ENCODE measurements at regions not wholly inside any gene's neighbourhood (a gene's known extent, or its start where the extent isn't known, plus 50 kb on each side); places are given as distances from the start of the nearest gene placed in this dataset.

DNA sequence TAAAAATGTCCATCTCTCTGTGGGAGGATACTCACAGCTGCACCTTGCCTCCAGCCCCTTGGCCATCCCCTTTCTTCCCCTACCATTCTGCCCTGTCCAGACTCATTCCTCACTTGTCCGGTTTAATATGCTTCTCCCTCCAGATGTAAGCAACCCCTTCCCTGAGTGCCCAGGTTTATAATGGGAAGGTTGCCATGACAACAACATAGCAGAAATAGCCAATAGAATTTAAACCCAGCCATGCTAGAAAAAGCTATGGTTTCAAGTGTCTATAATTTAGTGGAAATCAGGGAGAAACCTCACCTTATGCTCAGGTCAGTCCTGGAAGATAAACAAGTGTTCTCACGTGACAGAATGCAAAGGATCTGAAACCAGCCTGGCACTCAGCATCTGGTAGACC is 196.0 kb upstream of the FZD8 start:
- ATAC-seq (replicated peaks in 1 of 4) (no peak), DNase-seq (no peak)
- no peaks in the 10 kb centered on the region for H3K9me3 ChIP-seq
- H3K4me3 ChIP-seq (ENCODE audit: control insufficient read depth in 1 of 2, extremely low read depth in 1 of 2, low read length in 1 of 2), result no peak overlapping the region
- no peaks in the 10 kb centered on the region for H3K36me3 ChIP-seq (ENCODE audit: control insufficient read depth in 2 of 2, extremely low read depth in 1 of 2, insufficient read depth in 1 of 2, low read length in 1 of 2)
- peaks cover 0 to 4% of the 10 kb centered on the region in 2 donors for H3K27me3 Mint-ChIP-seq
- CTCF ChIA-PET, result no interaction called here
- no peaks in the 10 kb centered on the region for H3K4me1 Mint-ChIP-seq
- no peaks in the 10 kb centered on the region for H3K27me3 ChIP-seq (replicated peaks in 1 of 2; ENCODE audit: control insufficient read depth in 2 of 2, extremely low read depth in 1 of 2, insufficient read depth in 2 of 2, low read length in 1 of 2)
- POLR2A ChIA-PET, result no interaction called here
- H3K27ac ChIP-seq (ENCODE audit: low read length), result no peak overlapping the region
- H3K4me1 ChIP-seq (ENCODE audit: control insufficient read depth in 1 of 2, extremely low read depth in 1 of 2, insufficient read depth in 2 of 2, low read length in 2 of 2), result no peaks in the 10 kb centered on the region
- no peak overlapping the region for H3K27ac Mint-ChIP-seq
- WGBS (ENCODE audit: insufficient coverage), result no CpG with 5 or more reads among the region's 2 CpGs
- H3K9me3 Mint-ChIP-seq, result peaks cover 4 to 15% (median 7%) of the 10 kb centered on the region in 3 donors
- H3K4me3 Mint-ChIP-seq, result no peak overlapping the region
- H3K36me3 Mint-ChIP-seq, result no peaks in the 10 kb centered on the region

DNA sequence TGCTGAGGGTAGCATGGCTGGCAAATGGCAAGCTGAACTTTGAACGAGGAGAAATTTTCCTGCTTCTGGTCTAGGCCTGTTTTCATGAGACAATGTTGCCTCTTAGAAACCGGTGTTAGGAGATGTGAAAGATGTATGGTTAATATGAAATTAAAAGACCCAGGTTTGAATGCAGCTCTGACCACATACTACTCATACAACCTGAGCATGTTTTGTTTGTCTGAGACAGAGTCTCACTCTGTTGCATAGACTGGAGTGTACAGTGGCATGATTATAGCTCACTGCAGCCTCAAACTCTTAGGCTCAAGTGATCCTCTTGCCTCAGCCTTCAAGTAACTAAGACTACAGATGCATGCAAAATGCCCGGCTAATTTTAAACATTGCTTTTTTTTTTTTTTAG is 193.4 kb upstream of the FZD8 start:
- Histone ChIP-seq H3K9me3 (no peaks in the 10 kb centered on the region), H3K36me3 (ENCODE audit: control insufficient read depth in 2 of 2, extremely low read depth in 1 of 2, insufficient read depth in 1 of 2, low read length in 1 of 2) (no peaks in the 10 kb centered on the region), H3K4me3 (ENCODE audit: control insufficient read depth in 1 of 2, extremely low read depth in 1 of 2, low read length in 1 of 2) (no peak overlapping the region), H3K27me3 (replicated peaks in 1 of 2; ENCODE audit: control insufficient read depth in 2 of 2, extremely low read depth in 1 of 2, insufficient read depth in 2 of 2, low read length in 1 of 2) (no peaks in the 10 kb centered on the region), H3K4me1 (ENCODE audit: control insufficient read depth in 1 of 2, extremely low read depth in 1 of 2, insufficient read depth in 2 of 2, low read length in 2 of 2) (no peaks in the 10 kb centered on the region), H3K27ac (ENCODE audit: low read length) (no peak overlapping the region)
- no peak for ATAC-seq (replicated peaks in 1 of 4)
- no peak for DNase-seq
- ChIA-PET CTCF (no interaction called here), POLR2A (no interaction called here)
- H3K9me3 Mint-ChIP-seq, result peaks cover under 1 to 12% (median 1%) of the 10 kb centered on the region in 3 donors
- no peak overlapping the region for H3K27ac Mint-ChIP-seq
- H3K27me3 Mint-ChIP-seq, result peaks cover 0 to 4% of the 10 kb centered on the region in 2 donors
- WGBS (ENCODE audit: insufficient coverage), result no CpG with 5 or more reads among the region's 3 CpGs
- no peaks in the 10 kb centered on the region for H3K4me1 Mint-ChIP-seq
- H3K4me3 Mint-ChIP-seq, result no peak overlapping the region
- H3K36me3 Mint-ChIP-seq, result no peaks in the 10 kb centered on the region

DNA sequence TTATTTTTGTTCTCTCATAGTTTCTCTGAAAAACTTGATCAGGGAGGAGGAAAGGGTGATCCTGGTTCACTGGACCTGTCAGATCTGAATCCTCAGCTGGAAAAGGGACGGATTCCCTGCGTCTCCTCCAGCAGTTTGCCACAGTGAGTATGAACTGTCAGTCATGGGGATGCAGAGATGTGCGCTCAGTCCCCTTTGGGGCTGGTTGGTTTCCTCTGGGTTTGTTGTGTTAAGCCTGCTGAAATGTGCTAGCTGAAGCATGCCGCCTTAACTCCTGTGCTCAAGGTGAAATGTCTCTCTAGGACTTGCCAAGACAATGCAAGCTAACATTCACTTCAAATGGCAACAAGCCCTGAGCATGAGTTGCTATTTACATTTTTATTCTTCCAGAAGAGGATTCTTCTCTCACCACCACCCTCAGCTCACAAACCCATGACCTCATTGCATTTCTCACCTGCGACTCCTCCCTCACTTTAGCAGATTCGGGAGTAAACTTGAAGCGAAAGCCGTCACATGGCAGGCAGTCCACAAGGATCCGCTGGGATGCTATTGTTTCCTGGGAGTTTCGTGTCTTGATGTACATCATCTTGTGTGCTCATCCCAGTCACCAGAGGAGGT is 192.9 kb upstream of the FZD8 start:
- peaks cover 0 to 11% (median 0%) of the 10 kb centered on the region in 3 donors for H3K9me3 Mint-ChIP-seq
- POLR2A ChIA-PET, result no interaction called here
- peaks cover 0 to 4% of the 10 kb centered on the region in 2 donors for H3K27me3 Mint-ChIP-seq
- no peaks in the 10 kb centered on the region for H3K4me1 Mint-ChIP-seq
- no peaks in the 10 kb centered on the region for H3K4me1 ChIP-seq (ENCODE audit: control insufficient read depth in 1 of 2, extremely low read depth in 1 of 2, insufficient read depth in 2 of 2, low read length in 2 of 2)
- no peaks in the 10 kb centered on the region for H3K27me3 ChIP-seq (replicated peaks in 1 of 2; ENCODE audit: control insufficient read depth in 2 of 2, extremely low read depth in 1 of 2, insufficient read depth in 2 of 2, low read length in 1 of 2)
- H3K27ac Mint-ChIP-seq, result no peak overlapping the region
- CTCF ChIA-PET, result no interaction called here
- no peaks in the 10 kb centered on the region for H3K36me3 Mint-ChIP-seq
- ATAC-seq (replicated peaks in 1 of 4) (no peak), DNase-seq (no peak)
- H3K9me3 ChIP-seq, result no peaks in the 10 kb centered on the region
- no peaks in the 10 kb centered on the region for H3K36me3 ChIP-seq (ENCODE audit: control insufficient read depth in 2 of 2, extremely low read depth in 1 of 2, insufficient read depth in 1 of 2, low read length in 1 of 2)
- 91% methylated on average over 9 of the region's 10 CpGs for WGBS (ENCODE audit: insufficient coverage)
- no peak overlapping the region for H3K4me3 ChIP-seq (ENCODE audit: control insufficient read depth in 1 of 2, extremely low read depth in 1 of 2, low read length in 1 of 2)
- no peak overlapping the region for H3K4me3 Mint-ChIP-seq
- no peak overlapping the region for H3K27ac ChIP-seq (ENCODE audit: low read length)

DNA sequence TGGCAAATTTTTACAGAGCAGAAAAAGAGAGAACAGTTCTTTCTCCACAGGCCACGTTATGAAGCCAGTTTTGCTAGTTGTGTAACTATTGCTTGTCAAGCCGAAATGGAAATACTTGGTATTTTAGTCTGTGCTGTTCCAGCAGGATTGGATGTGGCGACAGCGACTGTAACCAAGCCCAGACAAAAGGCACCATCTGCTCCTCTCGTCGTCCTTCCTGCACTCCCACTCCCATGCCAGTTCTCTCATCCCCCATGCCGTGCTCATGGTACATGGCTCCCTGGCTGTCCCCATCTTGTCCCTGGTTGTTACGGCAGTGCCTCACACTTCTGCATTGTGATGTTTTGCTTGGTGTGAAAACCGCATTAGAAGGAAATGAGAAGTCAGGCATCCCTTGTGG is 185.7 kb upstream of the FZD8 start:
- 93% methylated on average over 6 of the region's 9 CpGs for WGBS (ENCODE audit: insufficient coverage)
- DNase-seq, result no peak
- H3K9me3 ChIP-seq, result no peaks in the 10 kb centered on the region
- CTCF ChIA-PET, result no interaction called here
- H3K9me3 Mint-ChIP-seq, result peaks cover 0 to 3% (median 1%) of the 10 kb centered on the region in 3 donors
- H3K27me3 Mint-ChIP-seq, result peaks cover 0 to 3% of the 10 kb centered on the region in 2 donors
- H3K4me1 ChIP-seq (ENCODE audit: control insufficient read depth in 1 of 2, extremely low read depth in 1 of 2, insufficient read depth in 2 of 2, low read length in 2 of 2), result no peaks in the 10 kb centered on the region
- H3K27ac ChIP-seq (ENCODE audit: low read length), result no peak overlapping the region
- no peaks in the 10 kb centered on the region for H3K27me3 ChIP-seq (replicated peaks in 1 of 2; ENCODE audit: control insufficient read depth in 2 of 2, extremely low read depth in 1 of 2, insufficient read depth in 2 of 2, low read length in 1 of 2)
- no peak overlapping the region for H3K4me3 Mint-ChIP-seq
- H3K4me3 ChIP-seq (ENCODE audit: control insufficient read depth in 1 of 2, extremely low read depth in 1 of 2, low read length in 1 of 2), result no peak overlapping the region
- no peaks in the 10 kb centered on the region for H3K36me3 Mint-ChIP-seq
- H3K4me1 Mint-ChIP-seq, result no peaks in the 10 kb centered on the region
- no peak for ATAC-seq (replicated peaks in 1 of 4)
- H3K36me3 ChIP-seq (ENCODE audit: control insufficient read depth in 2 of 2, extremely low read depth in 1 of 2, insufficient read depth in 1 of 2, low read length in 1 of 2), result no peaks in the 10 kb centered on the region
- H3K27ac Mint-ChIP-seq, result no peak overlapping the region
- POLR2A ChIA-PET, result no interaction called here

DNA sequence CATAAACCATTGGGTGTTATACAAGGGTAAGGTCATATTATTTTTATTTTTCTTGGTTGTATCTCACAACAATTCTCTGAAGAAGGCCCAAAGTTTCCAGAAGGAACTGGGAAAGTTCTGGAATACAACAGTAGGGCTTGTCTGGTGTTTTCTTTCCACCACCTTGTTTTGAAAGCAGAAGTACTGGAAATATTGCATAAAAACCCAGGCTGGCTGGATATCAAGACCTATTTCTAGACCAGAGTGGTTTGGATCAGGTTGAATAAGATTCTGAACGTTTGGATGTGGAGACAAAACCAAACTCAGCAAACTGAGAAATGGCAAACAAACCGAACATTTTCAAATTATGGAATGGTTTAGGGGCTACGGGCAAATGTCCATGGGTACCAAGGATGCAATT is 182.6 kb upstream of the FZD8 start:
- H3K9me3 ChIP-seq, result no peaks in the 10 kb centered on the region
- H3K27me3 ChIP-seq (replicated peaks in 1 of 2; ENCODE audit: control insufficient read depth in 2 of 2, extremely low read depth in 1 of 2, insufficient read depth in 2 of 2, low read length in 1 of 2), result no peaks in the 10 kb centered on the region
- Mint-ChIP-seq H3K27ac (no peak overlapping the region), H3K4me1 (no peaks in the 10 kb centered on the region), H3K4me3 (no peak overlapping the region), H3K27me3 (peaks cover 0 to 5% of the 10 kb centered on the region in 2 donors), H3K9me3 (peaks cover 0 to 4% (median 0%) of the 10 kb centered on the region in 3 donors), H3K36me3 (no peaks in the 10 kb centered on the region)
- no peaks in the 10 kb centered on the region for H3K36me3 ChIP-seq (ENCODE audit: control insufficient read depth in 2 of 2, extremely low read depth in 1 of 2, insufficient read depth in 1 of 2, low read length in 1 of 2)
- no peak overlapping the region for H3K27ac ChIP-seq (ENCODE audit: low read length)
- DNase-seq (no peak), ATAC-seq (replicated peaks in 1 of 4) (no peak)
- WGBS (ENCODE audit: insufficient coverage), result no CpG with 5 or more reads among the region's 3 CpGs
- ChIA-PET CTCF (no interaction called here), POLR2A (no interaction called here)
- H3K4me1 ChIP-seq (ENCODE audit: control insufficient read depth in 1 of 2, extremely low read depth in 1 of 2, insufficient read depth in 2 of 2, low read length in 2 of 2), result no peaks in the 10 kb centered on the region
- H3K4me3 ChIP-seq (ENCODE audit: control insufficient read depth in 1 of 2, extremely low read depth in 1 of 2, low read length in 1 of 2), result no peak overlapping the region

DNA sequence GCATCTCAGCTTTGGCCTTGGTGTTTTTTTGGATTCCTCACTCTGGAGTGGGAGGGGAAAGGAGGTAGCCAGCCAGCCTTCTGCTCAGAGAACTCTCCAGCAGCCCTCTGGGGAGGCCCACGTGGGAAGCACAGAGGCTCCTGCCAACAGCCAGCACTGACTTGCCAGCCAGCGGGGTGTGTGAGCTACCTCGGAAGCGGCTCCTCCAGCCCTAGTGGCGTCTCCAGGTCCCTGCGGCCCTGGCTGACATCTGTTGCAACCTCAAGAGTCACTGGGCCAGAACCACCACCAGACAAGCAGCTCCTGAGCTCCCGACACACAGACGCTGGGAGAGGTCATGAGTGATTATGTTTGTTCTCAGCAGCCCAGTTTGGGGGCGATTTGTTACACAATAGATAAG is 180.2 kb upstream of the FZD8 start:
- Mint-ChIP-seq H3K27ac (no peak overlapping the region), H3K9me3 (peaks cover 0 to 4% (median 0%) of the 10 kb centered on the region in 3 donors), H3K4me3 (no peak overlapping the region), H3K4me1 (no peaks in the 10 kb centered on the region), H3K36me3 (no peaks in the 10 kb centered on the region), H3K27me3 (peaks cover 0 to 5% of the 10 kb centered on the region in 2 donors)
- Histone ChIP-seq H3K36me3 (ENCODE audit: control insufficient read depth in 2 of 2, extremely low read depth in 1 of 2, insufficient read depth in 1 of 2, low read length in 1 of 2) (no peaks in the 10 kb centered on the region), H3K27me3 (replicated peaks in 1 of 2; ENCODE audit: control insufficient read depth in 2 of 2, extremely low read depth in 1 of 2, insufficient read depth in 2 of 2, low read length in 1 of 2) (no peaks in the 10 kb centered on the region), H3K9me3 (no peaks in the 10 kb centered on the region), H3K4me1 (ENCODE audit: control insufficient read depth in 1 of 2, extremely low read depth in 1 of 2, insufficient read depth in 2 of 2, low read length in 2 of 2) (no peaks in the 10 kb centered on the region), H3K27ac (ENCODE audit: low read length) (no peak overlapping the region), H3K4me3 (ENCODE audit: control insufficient read depth in 1 of 2, extremely low read depth in 1 of 2, low read length in 1 of 2) (no peak overlapping the region)
- WGBS (ENCODE audit: insufficient coverage), result 78% methylated on average over 6 of the region's 9 CpGs
- DNase-seq, result no peak
- ATAC-seq (replicated peaks in 1 of 4), result no peak
- POLR2A ChIA-PET, result no interaction called here
- CTCF ChIA-PET, result no interaction called here

DNA sequence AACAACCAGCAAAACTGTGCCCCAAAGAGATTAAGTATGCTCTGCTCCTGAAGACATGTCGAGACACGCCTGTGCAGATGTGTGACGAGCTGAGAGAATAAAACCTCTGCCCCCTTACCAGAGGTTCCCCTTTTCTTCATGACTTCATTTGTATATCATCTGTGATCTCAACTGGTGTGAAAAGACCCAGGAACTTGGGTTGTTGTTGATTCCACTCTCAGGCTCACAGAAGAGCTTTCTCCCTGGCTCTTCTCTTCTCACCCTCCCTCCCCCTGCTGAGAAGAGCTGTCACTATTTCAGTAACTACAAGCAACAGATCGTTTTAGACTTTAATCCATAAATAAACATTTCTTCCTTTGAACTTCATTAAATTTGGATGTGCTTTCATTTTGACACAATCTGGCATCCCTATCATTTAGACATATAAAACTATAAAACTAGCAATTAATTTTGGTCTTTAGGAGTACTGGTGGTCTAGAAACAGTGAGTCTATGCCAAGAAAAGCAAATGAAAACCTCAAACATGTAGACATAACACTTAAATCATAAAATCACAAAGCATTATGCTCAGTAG is 179.3 kb upstream of the FZD8 start:
- no peaks in the 10 kb centered on the region for H3K4me1 Mint-ChIP-seq
- H3K27ac Mint-ChIP-seq, result no peak overlapping the region
- ChIA-PET CTCF (no interaction called here), POLR2A (no interaction called here)
- Histone ChIP-seq H3K9me3 (no peaks in the 10 kb centered on the region), H3K4me1 (ENCODE audit: control insufficient read depth in 1 of 2, extremely low read depth in 1 of 2, insufficient read depth in 2 of 2, low read length in 2 of 2) (no peaks in the 10 kb centered on the region), H3K36me3 (ENCODE audit: control insufficient read depth in 2 of 2, extremely low read depth in 1 of 2, insufficient read depth in 1 of 2, low read length in 1 of 2) (no peaks in the 10 kb centered on the region), H3K4me3 (ENCODE audit: control insufficient read depth in 1 of 2, extremely low read depth in 1 of 2, low read length in 1 of 2) (no peak overlapping the region), H3K27me3 (replicated peaks in 1 of 2; ENCODE audit: control insufficient read depth in 2 of 2, extremely low read depth in 1 of 2, insufficient read depth in 2 of 2, low read length in 1 of 2) (no peaks in the 10 kb centered on the region), H3K27ac (ENCODE audit: low read length) (no peak overlapping the region)
- no peak for ATAC-seq (replicated peaks in 1 of 4)
- H3K27me3 Mint-ChIP-seq, result peaks cover 0 to 5% of the 10 kb centered on the region in 2 donors
- DNase-seq, result no peak
- 100% methylated on average over 1 of the region's 4 CpGs for WGBS (ENCODE audit: insufficient coverage)
- H3K36me3 Mint-ChIP-seq, result no peaks in the 10 kb centered on the region
- H3K4me3 Mint-ChIP-seq, result no peak overlapping the region
- peaks cover 0 to 4% (median 0%) of the 10 kb centered on the region in 3 donors for H3K9me3 Mint-ChIP-seq
